Osteocyte (in vitro differentiated cells): ENCODE measurements at regions not wholly inside any gene's neighbourhood (a gene's known extent, or its start where the extent isn't known, plus 50 kb on each side); places are given as distances from the start of the nearest gene placed in this dataset.

Experiments
- DNase-seq: peaks from one replicate; pipeline ENCODE4 v3.0.0; 2021; ENCODE audit warnings: mixed read lengths; ENCODE audit not compliant: unreplicated experiment; ENCODE audit errors: extremely low spot score
- H3K27ac Mint-ChIP-seq: one replicate; pipeline ENCODE4 v1.8.0; 2021; ENCODE audit warnings: mild to moderate bottlenecking, mixed read lengths; ENCODE audit not compliant: unreplicated experiment
- H3K27me3 Mint-ChIP-seq: one replicate; pipeline ENCODE4 v1.8.0; 2021; ENCODE audit warnings: mixed read lengths; ENCODE audit not compliant: unreplicated experiment
- H3K36me3 Mint-ChIP-seq: one replicate; pipeline ENCODE4 v1.8.0; 2021; ENCODE audit warnings: mixed read lengths; ENCODE audit not compliant: unreplicated experiment
- H3K4me1 Mint-ChIP-seq: one replicate; pipeline ENCODE4 v1.8.0; 2021; ENCODE audit warnings: mixed read lengths; ENCODE audit not compliant: unreplicated experiment
- H3K4me3 Mint-ChIP-seq: one replicate; pipeline ENCODE4 v1.8.0; 2021; ENCODE audit warnings: mild to moderate bottlenecking, moderate library complexity, mixed read lengths; ENCODE audit not compliant: unreplicated experiment
- H3K9me3 Mint-ChIP-seq: one replicate; pipeline ENCODE4 v1.8.0; 2021; ENCODE audit warnings: mixed read lengths; ENCODE audit not compliant: unreplicated experiment
- CTCF ChIP-seq: fragments of 200-600 bp; sonication (generic); IDR thresholded peaks from 2 replicates; pipeline ENCODE4 v1.5.0; 2021; ENCODE audit warnings: antibody characterized with exemption, mild to moderate bottlenecking, moderate library complexity

GRCh38 chrX:110944311-110944750, 148.7 kb upstream of the CHRDL1 start:
- Mint-ChIP-seq H3K9me3 (no peaks in the 10 kb centered on the region), H3K36me3 (no peaks in the 10 kb centered on the region), H3K4me3 (no peak overlapping the region), H3K4me1 (no peaks in the 10 kb centered on the region), H3K27me3 (peaks cover 23% of the 10 kb centered on the region), H3K27ac (no peak overlapping the region)
- TF ChIP-seq CTCF = no peak
- DNase-seq = no peak

GRCh38 chrX:110941906-110942305, 146.3 kb upstream of the CHRDL1 start:
- no peak for DNase-seq

DNA sequence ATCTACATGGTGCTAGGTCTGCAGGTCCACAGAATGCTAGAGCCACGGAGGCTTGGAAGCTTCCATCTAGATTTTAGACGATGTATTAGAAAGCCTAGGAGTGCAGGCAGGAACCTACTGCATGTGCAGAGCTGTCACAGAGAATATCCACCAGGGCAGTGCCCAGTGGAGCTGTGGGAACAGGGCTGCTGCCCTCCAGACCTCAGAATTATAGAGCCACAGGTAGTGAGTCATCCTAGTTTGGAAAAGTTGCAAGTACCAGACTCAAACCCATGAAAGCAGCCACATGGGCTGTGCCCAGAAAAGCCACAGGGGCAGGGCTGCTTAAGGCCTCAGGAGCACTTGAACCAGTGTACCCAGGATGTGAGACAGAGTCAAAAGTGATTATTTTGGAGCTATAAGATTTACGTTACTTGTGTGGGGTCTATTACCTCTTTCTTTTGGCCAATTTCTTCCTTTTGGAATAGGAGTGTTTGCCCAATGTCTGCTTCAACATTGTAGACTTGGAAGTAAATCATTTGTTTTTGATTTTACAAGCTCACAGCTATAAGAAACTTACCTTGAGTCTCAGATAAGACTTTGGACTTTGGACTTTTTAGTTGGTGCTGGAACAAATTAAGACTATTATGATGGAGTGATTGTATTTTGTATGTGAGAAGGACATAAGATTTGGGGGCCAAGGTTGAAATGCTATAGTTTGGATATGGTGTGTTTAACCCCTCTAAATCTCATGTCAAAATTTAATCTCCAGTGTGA, 143.5 kb upstream of the CHRDL1 start:
- Mint-ChIP-seq H3K27ac (no peak overlapping the region), H3K36me3 (no peaks in the 10 kb centered on the region), H3K9me3 (no peaks in the 10 kb centered on the region), H3K4me3 (no peak overlapping the region), H3K4me1 (no peaks in the 10 kb centered on the region), H3K27me3 (peaks cover 13% of the 10 kb centered on the region)
- no peak for DNase-seq
- TF ChIP-seq CTCF = no peak

More at GRCh38 chrX:110941906-110942305, 146.3 kb upstream of the CHRDL1 start:
- H3K4me1 Mint-ChIP-seq = no peaks in the 10 kb centered on the region
- H3K36me3 Mint-ChIP-seq = no peaks in the 10 kb centered on the region
- no peak overlapping the region for H3K27ac Mint-ChIP-seq
- no peak overlapping the region for H3K4me3 Mint-ChIP-seq
- H3K27me3 Mint-ChIP-seq = peaks cover 23% of the 10 kb centered on the region
- TF ChIP-seq CTCF = no peak
- H3K9me3 Mint-ChIP-seq = no peaks in the 10 kb centered on the region

GRCh38 chrX:110924871-110925270, 129.3 kb upstream of the CHRDL1 start:
- no peak overlapping the region for H3K4me3 Mint-ChIP-seq
- no peak for DNase-seq
- H3K27me3 Mint-ChIP-seq = no peaks in the 10 kb centered on the region
- H3K27ac Mint-ChIP-seq = no peak overlapping the region
- no peak for TF ChIP-seq CTCF
- no peaks in the 10 kb centered on the region for H3K36me3 Mint-ChIP-seq
- H3K9me3 Mint-ChIP-seq = peaks cover 2% of the 10 kb centered on the region
- H3K4me1 Mint-ChIP-seq = no peaks in the 10 kb centered on the region

DNA sequence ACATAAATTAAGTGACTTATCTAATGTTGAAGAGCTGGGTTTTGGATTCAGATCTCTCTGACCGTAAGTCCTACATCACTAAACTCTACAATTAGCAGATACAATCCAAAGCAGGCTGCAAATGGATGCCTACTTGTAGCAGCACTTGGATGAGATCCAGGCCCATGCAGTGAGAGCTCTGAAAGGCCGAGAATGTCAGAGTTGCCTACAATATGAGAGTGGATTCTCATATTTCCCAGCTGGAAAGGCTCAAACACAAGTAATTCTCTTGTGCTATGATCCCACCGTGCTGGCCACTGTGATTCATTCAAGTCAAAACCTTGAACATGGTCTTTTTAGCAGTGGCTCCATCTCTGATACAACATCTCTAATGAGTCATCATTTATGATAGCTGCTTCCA, 125.4 kb upstream of the CHRDL1 start:
- Mint-ChIP-seq H3K4me1 (no peaks in the 10 kb centered on the region), H3K36me3 (no peaks in the 10 kb centered on the region), H3K9me3 (no peaks in the 10 kb centered on the region), H3K4me3 (no peak overlapping the region), H3K27ac (no peak overlapping the region), H3K27me3 (no peaks in the 10 kb centered on the region)
- TF ChIP-seq CTCF = no peak
- no peak for DNase-seq
